BLaER1 treated with 17β-estradiol and CSF1 and Interleukin-3, amounts not matched to agents 10 nM and 100 nM (cell line): ENCODE measurements at regions not wholly inside any gene's neighbourhood (a gene's known extent, or its start where the extent isn't known, plus 50 kb on each side); places are given as distances from the start of the nearest gene placed in this dataset.
"Not testable (repeated sequence)": the region's sequence is repeated elsewhere in the genome, so short reads cannot be mapped to it uniquely, and the experiment has no call there.

Experiments
- H3K27ac ChIP-seq, 11 experiments: shearing (Covaris generic); formaldehyde crosslinking; 2 replicates each; pipeline ENCODE4 v1.8.1; 2022
- H3K27me3 ChIP-seq, 11 experiments: shearing (Covaris generic); formaldehyde crosslinking; 2 replicates each; pipeline ENCODE4 v1.8.1; 2022
- H3K36me3 ChIP-seq, 11 experiments: shearing (Covaris generic); formaldehyde crosslinking; 2 replicates each; pipeline ENCODE4 v1.8.1; 2022
- H3K4me1 ChIP-seq, 10 experiments: shearing (Covaris generic); formaldehyde crosslinking; 2 replicates each; pipeline ENCODE4 v1.8.1; 2022
- H3K4me2 ChIP-seq, 11 experiments: shearing (Covaris generic); formaldehyde crosslinking; 2 replicates each; pipeline ENCODE4 v1.8.1; 2022
- H3K4me3 ChIP-seq, 10 experiments: shearing (Covaris generic); formaldehyde crosslinking; 2 replicates each; pipeline ENCODE4 v1.8.1; 2022
- H3K9ac ChIP-seq, 11 experiments: shearing (Covaris generic); formaldehyde crosslinking; 2 replicates each; pipeline ENCODE4 v1.8.1; 2022
- H3K9me3 ChIP-seq, 11 experiments: shearing (Covaris generic); formaldehyde crosslinking; replicated peaks in 1 of 11; 2 replicates each; pipeline ENCODE4 v1.8.1; 2022
- H4K20me1 ChIP-seq, 11 experiments: shearing (Covaris generic); formaldehyde crosslinking; 2 replicates each; pipeline ENCODE4 v1.8.1; 2022
- Cebpa-rat ChIP-seq, 11 experiments: shearing (Covaris generic); IDR thresholded peaks; 2 replicates each; pipeline ENCODE4 v1.8.1; 2022

DNA sequence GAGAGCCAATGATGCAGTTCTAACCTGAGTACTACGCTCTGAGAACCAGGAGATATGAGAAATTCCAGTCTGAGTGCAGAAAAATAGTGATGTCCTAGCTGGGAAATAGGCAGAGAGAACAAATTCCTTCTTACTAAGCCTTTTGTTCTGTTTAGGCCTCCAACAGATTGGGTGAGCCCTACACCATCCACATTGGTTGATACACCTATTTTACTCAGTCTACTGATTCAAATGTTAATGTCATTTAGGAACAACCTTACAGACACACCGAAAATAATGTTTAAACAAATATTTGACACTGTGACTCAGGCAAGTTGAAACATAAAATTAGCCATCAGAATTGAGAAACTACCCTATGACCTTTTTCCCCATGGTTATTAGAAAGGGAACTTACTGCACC is 333.9 kb upstream of the IZUMO3 start:
- no peaks in the 10 kb centered on the region for H3K9me3 ChIP-seq
- no peak overlapping the region for H3K9ac ChIP-seq
- H3K27me3 ChIP-seq = no peaks in the 10 kb centered on the region
- H3K4me1 ChIP-seq = no peaks in the 10 kb centered on the region
- H3K4me3 ChIP-seq = no peak overlapping the region
- H4K20me1 ChIP-seq = no peaks in the 10 kb centered on the region
- no peaks in the 10 kb centered on the region for H3K36me3 ChIP-seq
- H3K27ac ChIP-seq = no peak overlapping the region
- no peak overlapping the region for H3K4me2 ChIP-seq
- TF ChIP-seq Cebpa-rat (IDR thresholded peaks at IDR 0.05) = no peak

- H3K9me3 ChIP-seq, H3K36me3 ChIP-seq, H3K9ac ChIP-seq, H4K20me1 ChIP-seq, H3K4me2 ChIP-seq, H3K27ac ChIP-seq, H3K27me3 ChIP-seq, H3K4me1 ChIP-seq, H3K4me3 ChIP-seq: not testable (repeated sequence)
Observed at GRCh38 chr9:24856601-24857000, 310.9 kb upstream of the IZUMO3 start.

DNA sequence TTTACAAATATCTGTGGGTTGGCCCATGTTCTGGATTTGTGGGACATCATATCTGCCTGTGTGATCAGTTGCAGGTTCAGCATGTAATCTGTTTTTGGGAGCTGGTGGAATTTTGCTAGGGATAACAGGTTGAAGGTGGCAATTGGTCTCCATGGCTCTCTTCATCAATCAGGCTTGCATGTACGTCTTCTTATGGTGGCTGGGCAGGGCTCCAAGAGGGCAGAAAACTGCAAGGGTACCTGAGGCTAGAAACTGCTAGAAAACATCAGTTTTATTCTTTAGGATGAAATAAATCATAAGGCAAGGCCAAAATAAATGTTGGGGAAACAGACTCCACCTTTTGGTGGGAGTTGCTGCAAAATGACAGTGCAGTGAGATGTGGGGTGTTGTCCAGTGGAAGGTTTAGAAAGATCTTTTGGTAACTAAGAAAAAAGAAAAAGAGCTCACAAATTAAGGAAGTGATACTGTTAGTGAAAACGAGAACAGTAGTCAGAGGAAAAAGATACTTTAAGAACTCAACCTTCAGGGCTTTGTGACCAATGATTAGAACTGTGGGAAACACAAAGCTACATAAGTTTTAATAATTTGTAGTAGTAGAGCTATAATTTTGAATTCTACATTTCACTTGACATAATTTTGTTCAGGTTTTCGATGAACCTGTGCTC is 300.7 kb upstream of the IZUMO3 start:
- Histone ChIP-seq H3K36me3 (no peaks in the 10 kb centered on the region), H3K4me3 (no peak overlapping the region), H3K27me3 (no peaks in the 10 kb centered on the region), H3K4me1 (no peaks in the 10 kb centered on the region; a peak in 1 of 20 replicates), H3K9ac (no peak overlapping the region), H3K27ac (no peak overlapping the region), H3K9me3 (no peaks in the 10 kb centered on the region), H3K4me2 (no peak overlapping the region), H4K20me1 (no peaks in the 10 kb centered on the region)
- no peak for TF ChIP-seq Cebpa-rat (IDR thresholded peaks at IDR 0.05)

DNA sequence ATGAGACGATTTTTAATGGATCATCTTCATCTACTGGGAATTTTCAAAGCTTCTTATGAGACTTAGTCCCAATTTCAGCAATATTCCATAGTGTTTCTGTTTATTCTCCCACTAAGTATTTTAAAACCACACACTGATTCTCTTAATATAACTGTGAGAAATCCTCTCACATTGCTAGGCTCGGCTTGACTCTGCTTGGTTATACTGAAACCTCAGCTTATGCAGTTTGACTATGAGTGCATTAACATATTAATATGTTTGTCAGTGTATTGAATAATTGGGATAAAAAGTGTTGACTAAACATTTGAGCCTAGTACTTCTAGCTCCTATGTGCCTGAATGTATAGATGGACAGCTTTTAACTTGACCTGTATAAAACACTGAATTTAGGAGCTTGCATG is 298.5 kb upstream of the IZUMO3 start:
- TF ChIP-seq Cebpa-rat (IDR thresholded peaks at IDR 0.05) = no peak
- H3K36me3 ChIP-seq = no peaks in the 10 kb centered on the region
- H3K4me2 ChIP-seq = no peak overlapping the region
- H3K9me3 ChIP-seq = no peaks in the 10 kb centered on the region
- no peak overlapping the region for H3K9ac ChIP-seq
- no peaks in the 10 kb centered on the region; a peak in 1 of 20 replicates for H3K4me1 ChIP-seq
- H3K27me3 ChIP-seq = no peaks in the 10 kb centered on the region
- no peak overlapping the region for H3K27ac ChIP-seq
- no peak overlapping the region for H3K4me3 ChIP-seq
- H4K20me1 ChIP-seq = no peaks in the 10 kb centered on the region

- Histone ChIP-seq H3K4me3 (no peak overlapping the region), H4K20me1 (no peaks in the 10 kb centered on the region), H3K36me3 (no peaks in the 10 kb centered on the region), H3K9ac (no peak overlapping the region), H3K9me3 (no peaks in the 10 kb centered on the region), H3K27me3 (no peaks in the 10 kb centered on the region), H3K27ac (no peak overlapping the region), H3K4me2 (no peak overlapping the region), H3K4me1 (no peaks in the 10 kb centered on the region; a peak in 1 of 20 replicates)
- no peak for TF ChIP-seq Cebpa-rat (IDR thresholded peaks at IDR 0.05)
Observed at GRCh38 chr9:24841993-24842392, 296.3 kb upstream of the IZUMO3 start.

- TF ChIP-seq Cebpa-rat (IDR thresholded peaks at IDR 0.05) = no peak
- no peak overlapping the region for H3K27ac ChIP-seq
- H3K4me3 ChIP-seq = no peak overlapping the region
- no peaks in the 10 kb centered on the region for H3K9me3 ChIP-seq
- H3K4me2 ChIP-seq = no peak overlapping the region
- peaks cover 0 to 3% (median 0%) of the 10 kb centered on the region in 10 experiments; a peak in 1 of 20 replicates for H3K4me1 ChIP-seq
- H3K9ac ChIP-seq = no peak overlapping the region
- H3K36me3 ChIP-seq = no peaks in the 10 kb centered on the region
- no peaks in the 10 kb centered on the region for H4K20me1 ChIP-seq
- no peaks in the 10 kb centered on the region for H3K27me3 ChIP-seq
Observed at GRCh38 chr9:24832307-24832706, 286.6 kb upstream of the IZUMO3 start.

DNA sequence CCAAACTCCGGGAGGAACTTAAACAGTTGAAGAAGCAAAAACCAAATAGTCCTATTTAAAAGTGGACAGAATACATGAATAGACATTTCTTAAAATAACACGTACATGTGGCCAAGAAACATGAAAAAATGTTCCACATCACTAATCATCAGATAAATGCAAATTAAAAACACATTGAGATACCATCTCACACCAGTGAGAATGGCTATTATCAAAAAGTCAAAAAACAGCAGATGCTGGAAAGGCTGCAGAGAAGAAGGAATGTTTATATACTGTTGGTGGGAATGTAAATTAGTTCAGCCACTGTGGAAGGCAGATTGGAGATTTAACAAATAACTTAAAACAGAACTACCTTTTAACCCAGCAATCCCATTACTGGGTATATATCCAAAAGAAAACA is 283.0 kb upstream of the IZUMO3 start:
- Histone ChIP-seq H3K9me3 (no peaks in the 10 kb centered on the region), H3K27ac (no peak overlapping the region), H3K4me2 (no peak overlapping the region), H3K27me3 (no peaks in the 10 kb centered on the region), H3K36me3 (no peaks in the 10 kb centered on the region), H4K20me1 (no peaks in the 10 kb centered on the region), H3K4me1 (peaks cover 0 to 3% (median 0%) of the 10 kb centered on the region in 10 experiments; a peak in 1 of 20 replicates), H3K4me3 (no peak overlapping the region), H3K9ac (no peak overlapping the region)
- no peak for TF ChIP-seq Cebpa-rat (IDR thresholded peaks at IDR 0.05)

DNA sequence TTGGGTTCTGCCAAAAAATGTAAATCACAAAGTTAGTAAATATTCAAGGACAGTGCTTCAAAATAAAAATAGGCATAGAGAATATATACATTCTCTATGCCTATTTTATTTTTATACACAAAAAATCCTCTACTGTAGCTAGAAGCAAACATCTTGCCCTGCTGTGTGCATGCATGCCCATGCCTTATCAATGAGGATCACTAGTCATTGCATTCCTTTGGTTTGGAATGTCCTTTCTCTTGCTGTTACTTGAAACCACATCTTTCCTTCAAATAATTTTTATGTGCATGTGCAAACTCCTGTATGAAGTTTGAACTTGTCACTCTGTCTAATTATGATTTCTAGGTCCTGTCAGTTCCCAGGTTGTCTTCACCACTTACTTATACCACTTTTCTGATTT is 278.9 kb upstream of the IZUMO3 start:
- no peak overlapping the region for H3K4me3 ChIP-seq
- H3K27me3 ChIP-seq = no peaks in the 10 kb centered on the region
- H3K9ac ChIP-seq = no peak overlapping the region
- no peaks in the 10 kb centered on the region for H3K9me3 ChIP-seq
- no peak for TF ChIP-seq Cebpa-rat (IDR thresholded peaks at IDR 0.05)
- no peak overlapping the region for H3K4me2 ChIP-seq
- no peaks in the 10 kb centered on the region for H4K20me1 ChIP-seq
- H3K27ac ChIP-seq = no peak overlapping the region
- peaks cover 0 to 3% (median 0%) of the 10 kb centered on the region in 10 experiments; a peak in 1 of 20 replicates for H3K4me1 ChIP-seq
- no peaks in the 10 kb centered on the region for H3K36me3 ChIP-seq

DNA sequence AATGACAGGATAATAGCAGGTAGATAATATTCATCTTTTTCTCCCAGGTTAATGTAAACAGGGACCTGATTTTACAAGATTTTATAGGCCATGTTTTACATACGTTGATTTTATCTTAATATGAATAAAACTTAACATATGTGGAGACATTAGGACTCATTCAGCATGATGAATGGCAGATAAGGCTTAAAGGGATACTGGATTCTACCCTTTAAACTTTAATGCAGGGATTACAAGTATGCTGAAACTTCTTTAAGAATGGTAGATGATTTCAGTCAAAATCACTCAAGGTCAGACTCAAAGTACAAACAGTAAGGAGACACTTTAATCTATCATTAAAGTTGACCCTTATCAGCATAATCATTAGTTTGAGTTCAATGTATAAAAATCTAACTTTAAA is 274.5 kb upstream of the IZUMO3 start:
- no peaks in the 10 kb centered on the region for H4K20me1 ChIP-seq
- H3K9me3 ChIP-seq = no peaks in the 10 kb centered on the region
- H3K27me3 ChIP-seq = no peaks in the 10 kb centered on the region
- no peak overlapping the region for H3K4me2 ChIP-seq
- H3K9ac ChIP-seq = no peak overlapping the region
- no peak for TF ChIP-seq Cebpa-rat (IDR thresholded peaks at IDR 0.05)
- H3K36me3 ChIP-seq = no peaks in the 10 kb centered on the region
- 0 out of 20 replicates have a peak, but pooled peaks cover 0 to 5% (median 0%) of the 10 kb centered on the region in 10 experiments for H3K4me1 ChIP-seq
- H3K27ac ChIP-seq = no peak overlapping the region
- no peak overlapping the region for H3K4me3 ChIP-seq

GRCh38 chr9:24817756-24818155 is 272.1 kb upstream of the IZUMO3 start:
- Histone ChIP-seq H3K4me1 (0 out of 20 replicates have a peak, but pooled peaks cover 0 to 5% (median 0%) of the 10 kb centered on the region in 10 experiments), H3K27me3 (no peaks in the 10 kb centered on the region), H3K4me2 (no peak overlapping the region), H3K4me3 (no peak overlapping the region), H3K9ac (no peak overlapping the region), H3K9me3 (no peaks in the 10 kb centered on the region), H3K36me3 (no peaks in the 10 kb centered on the region), H4K20me1 (no peaks in the 10 kb centered on the region), H3K27ac (no peak overlapping the region)
- TF ChIP-seq Cebpa-rat (IDR thresholded peaks at IDR 0.05) = no peak
